Lower leg skin (tissue), 4 donors: ENCODE measurements at regions not wholly inside any gene's neighbourhood (a gene's known extent, or its start where the extent isn't known, plus 50 kb on each side); places are given as distances from the start of the nearest gene placed in this dataset.

Experiments used
- DNase-seq, 2 donors: peaks; one replicate each; pipeline ENCODE4 v3.0.0-alpha.2; 2019; ENCODE audit warnings: low spot score in 2 of 2
- H3K4me3 ChIP-seq: fragments of 200-600 bp; sonication (generic); 2 replicates; pipeline ENCODE4 v1.5.1; 2017; ENCODE audit warnings: mild to moderate bottlenecking, low read depth; ENCODE audit not compliant: poor library complexity, severe bottlenecking
- CTCF ChIP-seq, 3 donors: fragments of 450-650 bp; IDR thresholded peaks; one replicate each; pipeline ENCODE4 v1.5.1; 2016; ENCODE audit warnings: antibody characterized with exemption in 3 of 3, mild to moderate bottlenecking in 3 of 3, moderate library complexity in 2 of 3
- POLR2A ChIP-seq, 2 donors: fragments of 450-650 bp; IDR thresholded peaks; one replicate each; pipeline ENCODE4 v1.6.1; 2016 to 2017; ENCODE audit warnings: antibody characterized with exemption in 2 of 2, mild to moderate bottlenecking in 1 of 2, moderate library complexity in 1 of 2
- WGBS, 2 donors: methylation state at CpG; one replicate each; pipeline ENCODE4 v1.1.5; 2018; 5-methylcytosine and 5-hydroxymethylcytosine counted together
- intact Hi-C: fragments of 100-400 bp; cut with DNase I; formaldehyde crosslinking; loops from one replicate; pipeline ENCODE4 v1.15.0; 2023; ENCODE audit warnings: low total_unique reads

- no peak overlapping the region for H3K4me3 ChIP-seq
Measured at GRCh38 chr4:130233377-130234047, 1137.6 kb downstream of the C4orf33 start.

GRCh38 chr4:130238121-130238520 is 1142.2 kb downstream of the C4orf33 start:
- no peak overlapping the region for H3K4me3 ChIP-seq
- WGBS, 2 donors: 43 to 53% methylated on average over 3 of the region's 3 CpGs
- intact Hi-C loops: no loop called here
- DNase-seq: no peak
- no peak for TF ChIP-seq CTCF (IDR thresholded peaks at IDR 0.05)
- no peak for TF ChIP-seq POLR2A (IDR thresholded peaks at IDR 0.05)

More at GRCh38 chr4:130233377-130234047, 1137.6 kb downstream of the C4orf33 start:
- TF ChIP-seq CTCF (IDR thresholded peaks at IDR 0.05): no peak
- TF ChIP-seq POLR2A (IDR thresholded peaks at IDR 0.05): no peak
- WGBS, 2 donors: 61 to 69% methylated on average over 3 of the region's 3 CpGs
- intact Hi-C loops: no loop called here
- DNase-seq: no peak

GRCh38 chr4:130249002-130249401 is 1153.0 kb downstream of the C4orf33 start:
- DNase-seq: no peak
- H3K4me3 ChIP-seq: no peak overlapping the region
- intact Hi-C loops: no loop called here
- 33 to 38% methylated on average over 1 of the region's 1 CpG for WGBS, 2 donors
- TF ChIP-seq CTCF (IDR thresholded peaks at IDR 0.05): no peak

GRCh38 chr4:130257271-130257670 is 1161.3 kb downstream of the C4orf33 start:
- intact Hi-C loops: no loop called here
- DNase-seq: no peak
- TF ChIP-seq CTCF (IDR thresholded peaks at IDR 0.05): no peak
- no peak for TF ChIP-seq POLR2A (IDR thresholded peaks at IDR 0.05)
- H3K4me3 ChIP-seq: no peak overlapping the region
- WGBS, 2 donors: 30 to 36% methylated on average over 2 of the region's 2 CpGs

- intact Hi-C loops: no loop called here
- 79 to 81% methylated on average over 2 of the region's 2 CpGs for WGBS, 2 donors
- H3K4me3 ChIP-seq: no peak overlapping the region
- no peak for DNase-seq
- TF ChIP-seq POLR2A (IDR thresholded peaks at IDR 0.05): no peak
- no peak for TF ChIP-seq CTCF (IDR thresholded peaks at IDR 0.05)
Measured at GRCh38 chr4:130266814-130267213, 1170.9 kb downstream of the C4orf33 start.

- TF ChIP-seq POLR2A (IDR thresholded peaks at IDR 0.05): no peak
- TF ChIP-seq CTCF (IDR thresholded peaks at IDR 0.05): no peak
- WGBS, 2 donors: 5 to 11% methylated on average over 1 of the region's 1 CpG
- no peak overlapping the region for H3K4me3 ChIP-seq
- DNase-seq: no peak
- intact Hi-C loops: no loop called here
Measured at GRCh38 chr4:130288576-130288975, 1192.6 kb downstream of the C4orf33 start.
